Urinary bladder (tissue), 3 donors: ENCODE measurements at regions not wholly inside any gene's neighbourhood (a gene's known extent, or its start where the extent isn't known, plus 50 kb on each side); places are given as distances from the start of the nearest gene placed in this dataset.

Experiments
- DNase-seq: peaks from one replicate; pipeline ENCODE4 v3.0.0-alpha.2; 2015; ENCODE audit errors: extremely low spot score
- H3K27ac ChIP-seq: one replicate; pipeline ENCODE4 v1.5.1; 2013; ENCODE audit warnings: low read depth, mild to moderate bottlenecking, moderate library complexity
- H3K36me3 ChIP-seq: one replicate; pipeline ENCODE4 v1.6.1; 2013; ENCODE audit warnings: mild to moderate bottlenecking, moderate library complexity; ENCODE audit not compliant: insufficient read depth
- H3K4me1 ChIP-seq: one replicate; pipeline ENCODE4 v1.6.1; 2013; ENCODE audit warnings: mild to moderate bottlenecking, moderate library complexity; ENCODE audit not compliant: insufficient read depth
- H3K4me3 ChIP-seq: one replicate; pipeline ENCODE4 v1.5.1; 2013; ENCODE audit warnings: low read depth, low read length
- WGBS: extraction: QIAGEN DNeasy Blood & Tissue Kit; methylation state at CpG from one replicate; pipeline ENCODE4 v1.1.7; 2013; 5-methylcytosine and 5-hydroxymethylcytosine counted together
- donor health status: healthy with polysubstance abuse.
- donor health status: healthy.

DNA sequence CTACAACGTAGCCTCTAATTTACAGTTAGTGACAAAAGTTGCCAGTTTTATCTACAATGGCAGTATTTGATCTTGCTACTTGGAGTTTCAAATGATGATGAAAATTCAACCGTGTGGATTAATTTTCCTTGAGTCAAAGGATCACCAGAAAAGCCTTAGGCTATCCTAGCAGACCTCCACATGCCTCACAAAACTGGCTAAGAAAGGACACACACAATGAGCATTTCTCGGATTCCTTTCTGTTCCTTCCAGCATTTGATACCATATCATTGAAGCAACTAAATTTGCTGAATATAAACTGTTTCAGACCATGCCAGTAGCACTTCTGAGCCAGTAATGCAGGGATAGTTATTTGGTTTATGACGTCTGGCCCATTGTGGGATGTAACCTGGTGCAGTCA, 587.4 kb upstream of the MDFIC2 start:
- H3K4me1 ChIP-seq, result no peaks in the 10 kb centered on the region
- 75% methylated on average over 4 of the region's 4 CpGs for WGBS

DNA sequence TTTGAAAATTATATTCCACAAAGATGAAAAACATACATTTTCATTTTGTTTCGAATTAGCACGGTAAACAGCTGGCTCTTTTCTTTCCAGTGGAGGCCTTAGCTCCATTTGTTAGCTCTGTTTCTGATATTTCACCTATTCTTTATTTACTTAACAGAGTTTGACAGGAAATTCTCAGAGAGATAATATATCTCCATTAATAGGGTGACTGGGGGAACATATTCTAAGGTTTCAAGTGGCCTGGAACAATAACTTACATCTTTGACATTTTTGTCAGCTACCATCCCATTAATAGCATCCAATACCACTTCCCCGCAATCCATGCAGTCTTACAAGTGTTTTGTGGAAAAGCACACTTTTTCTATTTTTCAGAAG, 577.6 kb upstream of the MDFIC2 start:
- no peaks in the 10 kb centered on the region for H3K36me3 ChIP-seq
- no peak overlapping the region for H3K4me3 ChIP-seq
- no peaks in the 10 kb centered on the region for H3K4me1 ChIP-seq
- 80% methylated on average over 3 of the region's 3 CpGs for WGBS
- no peak overlapping the region for H3K27ac ChIP-seq
- DNase-seq, result no peak

More for the DNA sequence above, 587.4 kb upstream of the MDFIC2 start:
- H3K4me3 ChIP-seq, result no peak overlapping the region
- no peak overlapping the region for H3K27ac ChIP-seq
- no peaks in the 10 kb centered on the region for H3K36me3 ChIP-seq
- DNase-seq, result no peak

- H3K36me3 ChIP-seq, result no peaks in the 10 kb centered on the region
- no peak for DNase-seq
- WGBS, result 85% methylated on average over 8 of the region's 8 CpGs
- no peak overlapping the region for H3K4me3 ChIP-seq
- no peaks in the 10 kb centered on the region for H3K4me1 ChIP-seq
- no peak overlapping the region for H3K27ac ChIP-seq
Measured at GRCh38 chr3:70889162-70890019, 577.0 kb upstream of the MDFIC2 start.

DNA sequence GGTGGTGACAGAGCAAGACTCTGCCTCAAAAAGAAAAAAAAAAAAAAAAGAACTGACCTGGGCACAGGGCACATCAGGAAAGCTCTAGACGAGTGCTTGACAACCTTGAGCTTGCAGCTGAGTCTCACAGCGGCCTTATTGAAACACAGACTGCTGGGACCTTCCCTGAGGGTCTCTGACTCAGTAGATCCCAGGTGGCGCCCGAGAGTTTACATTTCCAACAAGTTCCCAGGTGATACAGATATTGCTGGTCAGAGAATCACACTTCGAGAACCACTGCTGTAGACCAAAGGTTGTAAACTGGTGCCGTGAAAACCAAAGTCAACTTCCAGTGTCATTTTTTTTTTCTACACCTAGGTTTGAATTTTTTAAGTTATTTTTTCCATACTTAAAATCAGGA, 573.2 kb upstream of the MDFIC2 start:
- DNase-seq, result no peak
- 94% methylated on average over 6 of the region's 6 CpGs for WGBS
- Histone ChIP-seq H3K36me3 (no peaks in the 10 kb centered on the region), H3K4me3 (no peak overlapping the region), H3K4me1 (no peaks in the 10 kb centered on the region), H3K27ac (no peak overlapping the region)

DNA sequence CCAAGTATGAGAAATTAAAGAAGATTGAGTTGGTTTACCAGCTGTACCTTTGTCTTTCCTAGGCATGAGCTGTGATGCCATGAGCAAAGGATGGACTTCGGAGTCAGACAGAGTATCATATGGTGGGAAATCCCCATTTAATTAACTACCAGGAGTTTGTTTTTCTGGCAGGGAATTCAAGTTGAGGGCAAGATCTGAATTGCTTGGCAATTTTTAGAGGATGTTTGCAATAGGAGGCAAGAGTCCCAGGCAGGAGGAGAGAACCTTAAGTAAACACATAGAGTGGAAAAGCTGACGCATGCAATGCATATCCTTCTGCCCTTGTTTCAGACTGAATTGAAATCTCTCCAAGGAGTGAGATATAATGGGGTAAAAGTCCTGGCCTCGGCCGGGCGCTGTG, 569.7 kb upstream of the MDFIC2 start:
- H3K27ac ChIP-seq, result no peak overlapping the region
- H3K4me1 ChIP-seq, result no peaks in the 10 kb centered on the region
- H3K4me3 ChIP-seq, result no peak overlapping the region
- 89% methylated on average over 5 of the region's 5 CpGs for WGBS
- no peaks in the 10 kb centered on the region for H3K36me3 ChIP-seq
- no peak for DNase-seq

GRCh38 chr3:70880421-70880820, 568.0 kb upstream of the MDFIC2 start:
- Histone ChIP-seq H3K4me3 (no peak overlapping the region), H3K27ac (no peak overlapping the region), H3K4me1 (no peaks in the 10 kb centered on the region), H3K36me3 (no peaks in the 10 kb centered on the region)
- WGBS, result 84% methylated on average over 2 of the region's 2 CpGs
- no peak for DNase-seq

GRCh38 chr3:70876154-70876553, 563.7 kb upstream of the MDFIC2 start:
- Histone ChIP-seq H3K4me3 (no peak overlapping the region), H3K36me3 (no peaks in the 10 kb centered on the region), H3K27ac (no peak overlapping the region), H3K4me1 (no peaks in the 10 kb centered on the region)
- no peak for DNase-seq
- 87% methylated on average over 3 of the region's 3 CpGs for WGBS

GRCh38 chr3:70874196-70874595, 561.8 kb upstream of the MDFIC2 start:
- no peak for DNase-seq
- H3K36me3 ChIP-seq, result no peaks in the 10 kb centered on the region
- no peak overlapping the region for H3K27ac ChIP-seq
- no peak overlapping the region for H3K4me3 ChIP-seq
- H3K4me1 ChIP-seq, result no peaks in the 10 kb centered on the region
- WGBS, result 44% methylated on average over 3 of the region's 3 CpGs

DNA sequence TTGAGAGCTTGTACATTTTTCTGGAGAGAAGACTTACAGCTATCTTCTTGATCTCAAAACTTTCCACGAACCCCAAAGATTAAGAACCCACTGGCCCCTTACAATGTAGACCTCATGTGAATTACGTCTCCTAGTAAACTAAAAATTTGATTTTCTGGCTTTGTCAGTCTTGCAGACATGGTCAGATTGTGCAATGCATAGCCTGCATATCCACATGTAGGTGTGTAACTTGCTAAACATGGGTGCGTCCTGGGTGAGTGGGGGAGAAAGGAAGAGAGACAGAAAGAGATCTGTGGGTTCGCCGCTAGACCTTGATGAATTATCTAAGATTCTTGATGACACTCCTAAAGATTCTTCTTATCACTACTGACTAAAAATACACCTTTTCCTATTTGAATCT, 561.2 kb upstream of the MDFIC2 start:
- 92% methylated on average over 5 of the region's 5 CpGs for WGBS
- no peak for DNase-seq
- no peak overlapping the region for H3K4me3 ChIP-seq

GRCh38 chr3:70871909-70872656, 559.6 kb upstream of the MDFIC2 start:
- DNase-seq, result no peak
- no peaks in the 10 kb centered on the region for H3K36me3 ChIP-seq
- H3K27ac ChIP-seq, result no peak overlapping the region

More for the DNA sequence above, 561.2 kb upstream of the MDFIC2 start:
- Histone ChIP-seq H3K27ac (no peak overlapping the region), H3K4me1 (no peaks in the 10 kb centered on the region), H3K36me3 (no peaks in the 10 kb centered on the region)

DNA sequence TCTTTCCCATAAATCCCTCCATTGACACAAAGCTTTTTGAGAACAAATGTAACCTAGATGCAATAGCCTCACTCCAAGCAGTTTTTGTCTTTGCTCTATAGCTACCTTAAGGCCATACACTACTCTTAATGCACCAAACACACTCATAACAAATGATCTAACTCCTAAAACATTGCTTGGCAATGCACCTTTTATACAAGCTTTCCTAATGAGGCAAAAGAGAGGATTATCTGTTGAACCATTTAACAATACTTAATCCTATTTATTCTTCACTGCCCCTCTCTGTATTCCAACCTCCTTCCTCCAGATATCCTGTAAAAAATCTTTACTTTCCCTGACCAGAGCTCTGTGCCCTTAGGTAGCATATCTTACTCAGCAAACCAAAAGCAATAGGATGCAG, 558.1 kb upstream of the MDFIC2 start:
- H3K4me3 ChIP-seq, result no peak overlapping the region
- no peak overlapping the region for H3K27ac ChIP-seq
- no peak for DNase-seq
- no peaks in the 10 kb centered on the region for H3K4me1 ChIP-seq
- no peaks in the 10 kb centered on the region for H3K36me3 ChIP-seq

More at GRCh38 chr3:70871909-70872656, 559.6 kb upstream of the MDFIC2 start:
- WGBS, result 92% methylated on average over 4 of the region's 4 CpGs
- Histone ChIP-seq H3K4me3 (no peak overlapping the region), H3K4me1 (no peaks in the 10 kb centered on the region)

GRCh38 chr3:70868561-70868960, 556.1 kb upstream of the MDFIC2 start:
- 95% methylated on average over 2 of the region's 2 CpGs for WGBS
- H3K27ac ChIP-seq, result no peak overlapping the region
- no peak for DNase-seq
- no peaks in the 10 kb centered on the region for H3K4me1 ChIP-seq
- H3K36me3 ChIP-seq, result no peaks in the 10 kb centered on the region
- no peak overlapping the region for H3K4me3 ChIP-seq

DNA sequence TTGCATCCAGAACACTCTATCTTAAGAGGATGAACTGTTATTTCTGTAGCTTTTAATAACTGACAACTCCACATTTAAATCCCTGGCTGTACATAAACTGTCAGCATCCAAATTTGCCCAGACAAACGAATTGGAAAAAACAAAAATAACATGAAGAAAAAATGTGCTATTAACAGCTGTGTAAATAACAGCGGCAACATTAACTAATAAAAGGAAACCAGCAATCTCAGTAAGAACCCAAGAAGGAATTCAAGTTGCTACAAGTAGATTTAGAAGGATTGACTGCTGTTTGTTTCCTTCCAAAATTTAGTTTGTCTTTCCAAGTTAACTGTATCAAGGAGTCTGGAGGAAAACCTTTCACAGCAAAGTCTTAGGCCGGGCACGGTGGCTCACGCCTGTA, 550.6 kb upstream of the MDFIC2 start:
- Histone ChIP-seq H3K36me3 (no peaks in the 10 kb centered on the region), H3K4me1 (no peaks in the 10 kb centered on the region), H3K4me3 (no peak overlapping the region), H3K27ac (no peak overlapping the region)
- no peak for DNase-seq
- WGBS, result 83% methylated on average over 5 of the region's 5 CpGs

DNA sequence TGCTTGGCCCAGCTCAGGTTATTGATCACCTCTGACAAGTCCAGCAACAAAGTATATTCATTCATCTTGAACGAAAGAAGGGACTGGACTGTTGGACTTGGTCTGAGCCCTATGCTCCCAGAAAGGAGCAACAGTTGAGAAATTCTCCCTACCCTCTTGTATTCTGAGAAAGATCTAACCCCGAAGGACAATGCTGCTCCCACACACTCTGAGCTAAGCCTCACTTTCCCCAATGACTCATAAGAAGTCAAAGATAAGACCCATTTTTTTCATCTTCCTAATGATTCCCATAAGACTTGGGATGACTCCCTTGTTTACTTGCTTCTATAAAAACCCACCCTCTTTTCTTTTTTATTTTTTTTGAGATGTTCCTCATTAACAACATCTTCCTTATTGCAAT, 549.4 kb upstream of the MDFIC2 start:
- WGBS, result 63% methylated on average over 2 of the region's 2 CpGs

More for the DNA sequence above, 549.4 kb upstream of the MDFIC2 start:
- no peaks in the 10 kb centered on the region for H3K36me3 ChIP-seq
- H3K4me1 ChIP-seq, result no peaks in the 10 kb centered on the region
- no peak overlapping the region for H3K27ac ChIP-seq
- no peak overlapping the region for H3K4me3 ChIP-seq
- DNase-seq, result no peak
